K562 (cell line): ENCODE measurements at regions not wholly inside any gene's neighbourhood (a gene's known extent, or its start where the extent isn't known, plus 50 kb on each side); places are given as distances from the start of the nearest gene placed in this dataset.

Experiments
- AFF4 ChIP-seq: sonication (generic); formaldehyde crosslinking; IDR thresholded peaks from 2 replicates; pipeline ENCODE4 v1.8.0; 2023; ENCODE audit warnings: mild to moderate bottlenecking, missing genetic modification reagents
- CHD1 ChIP-seq: fragments of 200-600 bp; sonication (generic); IDR thresholded peaks from one replicate; pipeline ENCODE4 v1.6.1; 2012; ENCODE audit warnings: mild to moderate bottlenecking, moderate library complexity, low read length, inconsistent platforms
- DMBX1 ChIP-seq: fragments of 250-450 bp; sonication (Bioruptor Pico); IDR thresholded peaks from 2 replicates; pipeline ENCODE4 v1.8.0; 2022; ENCODE audit warnings: inconsistent platforms, mild to moderate bottlenecking, moderate library complexity, borderline replicate concordance
- PRDM10 ChIP-seq: fragments of 450-650 bp; IDR thresholded peaks from 2 replicates; pipeline ENCODE4 v1.6.1; 2018; ENCODE audit not compliant: partially characterized antibody
- SP2 ChIP-seq: IDR thresholded peaks from 2 replicates; pipeline ENCODE4 v1.6.1; 2011; ENCODE audit warnings: mild to moderate bottlenecking, low read depth, low read length, moderate library complexity; ENCODE audit not compliant: poor library complexity, severe bottlenecking; ENCODE audit errors: extremely low read depth
- ZFX ChIP-seq: sonication (generic); formaldehyde crosslinking; IDR thresholded peaks from 2 replicates; pipeline ENCODE4 v1.8.0; 2022; ENCODE audit warnings: mild to moderate bottlenecking, missing genetic modification reagents, moderate library complexity
- ZHX1 ChIP-seq: fragments of 150-350 bp; conservative IDR thresholded peaks from 2 replicates; pipeline ENCODE4 v1.6.1; 2014; ENCODE audit warnings: low read length

DNA sequence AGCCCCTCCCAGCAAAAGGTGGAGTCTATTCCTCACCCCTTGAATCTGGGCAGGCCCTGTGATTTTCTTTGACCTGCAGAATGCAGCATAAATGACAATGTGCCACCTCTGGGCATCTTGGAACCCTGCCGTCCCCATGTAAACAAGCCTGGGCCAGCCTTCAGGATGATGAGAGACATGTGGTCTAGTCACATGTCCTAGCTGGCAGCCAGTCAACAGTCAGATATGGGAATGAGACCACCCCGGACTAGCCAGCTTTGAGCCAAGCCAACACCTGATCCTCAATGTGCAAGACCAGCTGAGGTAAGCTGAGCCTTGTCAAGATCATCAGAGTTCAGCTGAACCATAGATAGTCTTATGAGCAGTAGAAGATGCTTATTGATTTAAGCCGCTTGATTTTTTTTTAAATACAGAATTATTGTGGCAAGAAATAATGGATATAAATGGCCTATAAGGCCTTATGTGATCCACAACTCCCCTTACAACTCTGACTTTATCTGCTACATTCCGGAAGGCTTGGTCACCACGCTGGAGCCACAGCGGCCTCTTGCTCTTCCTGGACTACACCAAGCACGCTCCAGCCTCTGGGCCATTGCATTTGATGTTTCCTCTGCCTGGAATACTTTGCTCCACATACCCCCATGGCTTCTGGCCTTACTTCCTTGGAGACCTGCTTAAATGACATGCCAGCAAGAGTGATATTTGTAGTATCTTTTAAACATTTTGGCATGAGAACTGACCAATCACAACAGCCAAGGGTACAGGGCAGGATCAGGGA lies 225.9 kb upstream of the SESN3 start (continued):
- TF ChIP-seq AFF4 (CRISPR knock-in tag) = no peak
- TF ChIP-seq PRDM10 = peak; percentile 15
- TF ChIP-seq DMBX1 (CRISPR knock-in tag) = no peak
- no peak for TF ChIP-seq ZFX (CRISPR knock-in tag)
- no peak for TF ChIP-seq CHD1
- TF ChIP-seq ZHX1 = no peak
- TF ChIP-seq SP2 = no peak
